Activated CD4-positive, alpha-beta T cell treated with anti-CD3 and anti-CD28 coated beads, Interleukin-2, Interleukin-6, amounts not matched to agents 100 ng/mL and 50 ng/mL, durations not matched to agents 16 hours and 8 hours (primary cell): ENCODE measurements at regions not wholly inside any gene's neighbourhood (a gene's known extent, or its start where the extent isn't known, plus 50 kb on each side); places are given as distances from the start of the nearest gene placed in this dataset.

Experiments used
- DNase-seq: peaks from one replicate; pipeline ENCODE4 v3.0.0-alpha.2; 2020

DNA sequence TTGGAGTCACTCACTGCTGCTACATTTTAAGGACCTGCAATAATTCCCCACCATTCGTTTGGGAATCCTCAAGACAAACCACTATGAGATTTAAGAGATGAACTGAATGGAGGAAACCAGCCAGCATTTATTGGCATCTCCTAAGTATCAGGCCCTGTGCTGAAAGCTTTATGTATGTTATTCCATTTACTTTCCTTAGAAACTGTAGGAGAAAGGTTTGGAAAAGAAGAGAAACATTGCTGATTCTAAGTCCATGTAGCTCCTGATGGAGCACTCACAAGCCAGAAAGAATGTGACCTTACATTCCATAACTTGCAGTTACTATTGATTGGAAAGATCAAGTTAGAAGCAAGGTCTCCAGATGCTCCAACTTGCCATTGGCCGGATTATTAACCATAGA lies 267.4 kb downstream of the GAS1 start:
- DNase-seq = no peak

DNA sequence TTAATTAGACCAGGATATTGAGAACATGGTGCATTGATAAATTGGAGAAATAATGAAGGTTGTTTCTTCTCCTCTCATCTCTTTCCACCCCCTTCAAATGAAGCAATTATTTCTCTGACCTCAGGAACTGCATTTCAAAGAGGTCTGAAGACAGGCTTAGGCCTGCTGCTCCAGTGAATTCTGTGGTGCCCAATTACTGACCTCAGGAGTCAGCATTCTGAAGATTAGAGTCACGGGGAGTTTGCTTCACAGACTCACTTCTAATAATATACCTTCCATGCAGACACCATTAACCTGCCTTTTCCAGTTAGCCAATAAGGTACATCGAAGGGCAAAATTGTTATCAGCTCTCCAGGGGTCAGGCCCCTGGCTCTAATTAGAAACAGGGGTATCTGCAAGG lies 270.9 kb downstream of the GAS1 start:
- no peak for DNase-seq

DNA sequence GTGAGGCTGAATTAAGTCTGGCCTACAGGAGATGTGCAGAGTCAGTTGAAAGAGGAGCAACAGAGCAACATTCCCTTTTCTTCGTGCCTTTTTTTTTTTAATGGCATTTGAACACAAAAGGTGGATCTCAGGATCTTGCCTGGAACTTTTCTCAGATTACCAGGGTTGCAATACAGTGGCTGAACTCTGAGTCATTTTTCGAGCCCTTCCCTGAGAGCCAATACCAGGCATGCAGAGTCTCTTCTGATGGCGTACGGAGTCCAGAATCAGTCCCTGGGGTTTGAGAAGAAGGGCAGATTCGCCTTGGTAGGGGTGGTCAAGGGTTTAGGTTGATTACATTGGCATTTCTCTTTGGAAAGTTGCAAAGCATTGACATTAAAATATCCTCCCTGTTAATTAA lies 271.5 kb downstream of the GAS1 start:
- no peak for DNase-seq

DNA sequence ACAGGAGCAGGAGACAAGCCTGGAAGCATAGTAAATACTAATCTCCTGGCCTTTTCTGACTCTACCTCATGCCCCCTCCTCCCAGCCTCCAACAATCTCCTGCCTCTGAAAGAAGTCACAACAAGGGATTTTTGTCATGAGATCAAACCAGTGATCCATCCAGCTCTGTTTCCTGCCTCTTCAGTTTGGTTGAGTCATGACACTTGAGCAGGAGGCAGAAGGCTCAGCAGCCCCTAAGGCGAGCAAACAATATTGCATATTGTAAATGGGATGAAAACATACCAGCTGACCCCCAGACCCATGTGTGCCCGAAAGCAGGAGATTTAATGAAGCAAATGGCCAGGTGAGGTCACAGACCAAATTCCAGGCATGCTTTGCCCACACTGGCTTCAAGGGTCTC lies 272.8 kb downstream of the GAS1 start:
- DNase-seq = no peak

DNA sequence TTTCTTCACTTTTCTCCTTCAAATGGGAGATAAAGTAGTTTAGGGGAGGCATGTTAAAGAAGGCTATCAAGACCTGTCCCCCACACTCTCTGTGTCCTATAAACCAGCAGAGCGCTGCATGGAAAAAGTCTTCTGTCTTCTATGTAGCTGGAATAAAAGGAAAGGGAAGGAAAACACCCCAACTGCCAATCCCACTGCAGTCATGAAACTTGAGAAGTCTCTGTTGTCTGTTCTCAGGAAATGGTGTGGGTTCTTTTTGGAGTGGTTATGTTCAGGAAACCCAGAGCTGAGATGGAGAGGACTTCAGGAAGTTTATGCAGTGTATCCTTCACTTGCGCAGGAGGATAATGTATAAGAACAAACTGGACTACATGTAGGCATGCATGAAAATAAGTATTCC lies 274.3 kb downstream of the GAS1 start:
- DNase-seq = no peak

GRCh38 chr9:86672301-86672700 lies 275.0 kb downstream of the GAS1 start:
- DNase-seq = no peak

DNA sequence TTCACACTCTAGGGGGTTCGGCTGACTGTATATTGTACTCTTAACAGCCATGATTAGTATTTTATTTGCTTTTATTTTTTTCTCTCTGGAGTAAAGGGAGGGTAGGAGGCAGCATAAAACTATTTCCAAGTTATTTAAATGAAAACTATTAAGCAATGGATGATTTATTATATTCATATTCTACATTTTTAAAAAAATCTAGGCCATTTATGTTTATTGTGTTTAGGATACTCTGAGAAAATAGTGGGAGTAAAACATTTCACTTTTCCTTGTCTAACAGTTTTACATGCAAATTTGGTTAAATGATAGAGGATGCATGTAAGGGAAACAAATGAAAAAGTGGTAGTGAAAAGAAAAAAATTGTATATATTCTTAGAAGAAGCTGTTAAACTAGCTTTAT lies 276.3 kb downstream of the GAS1 start:
- no peak for DNase-seq

DNA sequence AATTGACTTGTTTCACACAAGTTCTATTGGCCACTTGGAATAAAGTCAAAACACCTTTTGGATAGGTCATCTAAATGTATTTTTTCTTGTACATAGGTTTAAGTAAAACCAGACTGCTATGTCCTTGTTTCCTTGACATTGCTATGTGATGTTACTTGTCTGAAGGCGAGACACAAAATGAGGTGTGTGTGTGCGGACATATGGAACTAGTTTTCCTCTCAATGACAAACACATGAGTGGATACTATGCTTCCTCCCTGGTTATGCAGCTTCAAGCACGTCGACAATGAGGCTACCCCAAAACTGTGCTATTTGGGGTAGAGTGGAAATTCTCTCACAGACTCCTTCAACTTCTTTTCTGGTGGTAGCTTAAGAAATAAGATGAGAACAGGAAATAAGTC lies 276.8 kb downstream of the GAS1 start:
- DNase-seq = no peak

DNA sequence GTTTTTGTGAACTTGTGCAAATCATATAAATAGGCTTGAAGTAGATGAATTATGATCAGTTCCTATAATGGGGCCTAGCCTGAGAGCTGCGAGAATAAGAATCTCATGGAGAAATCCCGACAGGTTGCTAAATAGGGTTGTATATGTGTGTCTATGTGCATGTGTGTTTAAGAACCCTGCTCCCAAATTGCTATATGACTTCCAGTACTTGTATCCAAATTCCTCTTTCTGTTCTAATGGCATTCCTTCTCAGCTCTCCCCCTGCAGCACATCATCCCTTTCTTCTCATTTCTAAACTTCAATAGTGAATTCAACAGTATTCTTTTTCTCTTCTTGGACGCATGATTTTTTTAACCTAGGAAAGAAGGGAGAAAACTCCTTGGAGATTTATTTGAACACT lies 277.2 kb downstream of the GAS1 start:
- no peak for DNase-seq

- no peak for DNase-seq
Observed at GRCh38 chr9:86669422-86669821, 277.9 kb downstream of the GAS1 start.

GRCh38 chr9:86668488-86668887 lies 278.8 kb downstream of the GAS1 start:
- peak; percentile 4 for DNase-seq

- no peak for DNase-seq
Observed at GRCh38 chr9:86667307-86667706, 280.0 kb downstream of the GAS1 start.

DNA sequence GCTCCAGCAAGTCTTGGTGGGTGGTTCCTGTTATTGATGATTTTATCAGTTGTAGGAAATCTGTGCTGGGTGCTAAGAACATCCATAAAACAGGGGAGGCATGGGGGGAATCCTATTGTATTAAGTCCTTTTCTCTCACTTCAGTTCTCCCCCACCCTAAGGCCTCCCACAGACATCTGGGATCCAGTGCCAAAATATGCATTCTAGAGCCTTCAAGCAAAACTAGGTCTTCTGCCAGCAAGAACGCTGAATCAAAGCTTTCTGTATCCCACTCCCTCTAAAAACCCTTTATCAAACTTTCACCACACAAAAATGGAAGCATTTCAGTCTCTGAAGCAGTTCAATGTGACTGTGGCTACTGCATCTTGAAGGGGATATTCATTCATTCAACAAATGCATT lies 281.9 kb downstream of the GAS1 start:
- no peak for DNase-seq

DNA sequence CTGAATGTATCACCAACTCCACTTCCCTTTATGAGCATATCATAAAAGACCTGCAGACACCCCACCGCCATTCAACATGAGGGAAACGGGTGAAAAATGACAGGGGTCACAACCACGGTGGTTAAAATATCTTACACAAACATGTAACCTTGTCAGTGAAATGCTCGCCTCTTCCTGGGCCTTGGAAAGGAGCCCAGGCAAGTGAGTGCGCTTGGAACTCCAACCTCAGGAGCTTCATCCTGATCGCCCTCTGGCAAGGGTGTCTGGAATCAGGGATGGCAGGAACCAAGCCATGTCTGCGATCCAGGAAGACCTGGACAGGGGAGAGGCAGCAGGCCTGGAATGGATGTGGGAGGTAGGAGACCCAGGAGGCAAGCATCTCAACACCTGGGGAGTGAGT lies 282.7 kb downstream of the GAS1 start:
- no peak for DNase-seq

- no peak for DNase-seq
Observed at GRCh38 chr9:86663905-86664304, 283.4 kb downstream of the GAS1 start.

- no peak for DNase-seq
Observed at GRCh38 chr9:86662890-86663468, 284.3 kb downstream of the GAS1 start.

- peak; percentile 6 for DNase-seq
Observed at GRCh38 chr9:86660146-86660943, 287.0 kb downstream of the GAS1 start.

DNA sequence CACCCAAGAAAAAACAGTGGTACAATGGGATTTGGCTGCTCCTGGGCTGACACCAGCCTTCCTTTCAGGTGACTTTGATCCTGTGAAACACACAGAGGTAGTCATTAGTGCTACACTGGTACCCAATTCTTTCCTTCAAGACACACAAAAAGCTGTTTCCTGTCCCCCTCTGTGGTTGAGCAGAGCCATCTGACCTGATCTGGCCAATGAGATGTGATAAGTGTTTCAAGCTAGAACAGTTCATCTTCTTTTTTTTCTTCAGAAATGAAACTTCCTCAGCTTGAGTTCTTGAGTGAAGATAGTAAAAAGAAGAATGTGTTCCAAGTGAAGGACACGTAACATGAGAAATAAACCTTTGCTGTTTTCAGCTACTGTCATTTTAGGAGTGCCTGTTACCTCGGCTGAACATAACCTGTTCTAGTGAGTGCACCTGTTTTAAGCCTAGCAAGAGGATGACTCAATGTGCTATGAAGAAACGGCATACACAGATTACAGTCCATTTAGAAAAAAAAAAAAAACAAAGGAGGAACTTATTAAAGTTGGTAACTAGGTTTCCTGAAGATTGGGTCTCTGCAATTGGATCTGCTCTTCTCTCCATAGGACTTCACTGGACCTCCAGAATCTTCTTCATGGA lies 287.8 kb downstream of the GAS1 start:
- no peak for DNase-seq

- DNase-seq = no peak
Observed at GRCh38 chr9:86655147-86655546, 292.2 kb downstream of the GAS1 start.

DNA sequence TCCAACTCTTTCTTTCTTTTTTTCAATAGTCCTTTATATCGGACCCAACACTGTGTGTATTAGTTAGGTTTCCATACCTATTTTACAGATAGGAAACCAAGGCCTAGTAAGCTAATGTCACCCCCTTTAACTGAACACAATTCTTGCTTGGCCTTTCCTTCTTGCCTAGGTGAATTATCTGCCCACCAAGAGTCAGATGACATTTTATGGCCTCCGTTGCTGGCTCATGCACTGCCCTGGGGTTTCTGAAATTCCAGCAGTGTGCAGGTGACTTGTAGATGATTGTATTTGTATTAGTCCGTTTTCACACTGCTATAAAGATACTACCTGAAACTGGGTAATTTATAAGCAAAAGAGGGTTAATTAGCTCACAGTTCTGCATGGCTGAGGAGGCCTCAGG lies 293.8 kb downstream of the GAS1 start:
- no peak for DNase-seq

GRCh38 chr9:86652736-86653135 lies 294.6 kb downstream of the GAS1 start:
- DNase-seq = no peak

GRCh38 chr9:86649913-86650312 lies 295.7 kb upstream of the TUT7 start:
- DNase-seq = no peak

DNA sequence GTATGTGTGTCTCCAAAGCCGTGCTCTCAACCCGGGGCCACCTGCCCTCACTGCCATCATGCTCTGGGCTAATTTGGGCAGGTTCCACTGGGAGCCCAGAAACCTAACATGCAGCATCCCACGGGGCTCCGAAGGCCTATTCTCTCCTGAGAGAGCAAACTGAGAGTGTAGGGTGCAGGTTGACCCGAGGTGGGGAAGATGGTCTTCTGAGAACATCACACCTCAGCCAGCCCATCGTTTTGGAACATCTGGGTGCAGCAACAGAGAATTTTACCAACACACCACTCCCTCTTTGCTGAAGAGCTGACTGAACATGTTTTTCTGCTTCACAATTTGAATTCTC lies 294.6 kb upstream of the TUT7 start:
- DNase-seq = no peak

GRCh38 chr9:86648156-86648827 lies 294.1 kb upstream of the TUT7 start:
- no peak for DNase-seq
